Hindlimb muscle (tissue), 1 donor: ENCODE measurements at regions not wholly inside any gene's neighbourhood (a gene's known extent, or its start where the extent isn't known, plus 50 kb on each side); places are given as distances from the start of the nearest gene placed in this dataset.

ENCODE experiments used
- DNase-seq: peaks from one replicate; pipeline ENCODE4 v3.0.0-alpha.2; 2013

DNA sequence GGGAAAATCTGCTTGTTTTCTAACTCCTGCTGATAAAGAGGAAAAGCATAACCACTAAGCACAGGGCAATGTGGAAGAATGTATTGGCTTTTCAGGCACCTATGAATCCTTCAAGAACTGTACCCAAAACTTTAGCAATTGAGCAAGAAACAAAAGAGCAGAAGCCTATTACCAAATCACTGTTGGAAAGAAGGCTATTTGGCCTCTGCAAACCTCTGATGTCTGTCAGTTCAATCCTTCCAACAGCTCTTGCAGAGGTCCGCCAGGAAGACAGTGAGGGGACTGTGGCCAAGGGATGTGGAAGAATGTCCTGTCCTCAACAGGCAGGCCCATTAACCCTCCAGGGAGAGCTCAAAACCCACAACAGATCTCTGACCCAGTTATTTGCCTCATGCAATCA, 328.6 kb downstream of the ENC1 start:
- no peak for DNase-seq

DNA sequence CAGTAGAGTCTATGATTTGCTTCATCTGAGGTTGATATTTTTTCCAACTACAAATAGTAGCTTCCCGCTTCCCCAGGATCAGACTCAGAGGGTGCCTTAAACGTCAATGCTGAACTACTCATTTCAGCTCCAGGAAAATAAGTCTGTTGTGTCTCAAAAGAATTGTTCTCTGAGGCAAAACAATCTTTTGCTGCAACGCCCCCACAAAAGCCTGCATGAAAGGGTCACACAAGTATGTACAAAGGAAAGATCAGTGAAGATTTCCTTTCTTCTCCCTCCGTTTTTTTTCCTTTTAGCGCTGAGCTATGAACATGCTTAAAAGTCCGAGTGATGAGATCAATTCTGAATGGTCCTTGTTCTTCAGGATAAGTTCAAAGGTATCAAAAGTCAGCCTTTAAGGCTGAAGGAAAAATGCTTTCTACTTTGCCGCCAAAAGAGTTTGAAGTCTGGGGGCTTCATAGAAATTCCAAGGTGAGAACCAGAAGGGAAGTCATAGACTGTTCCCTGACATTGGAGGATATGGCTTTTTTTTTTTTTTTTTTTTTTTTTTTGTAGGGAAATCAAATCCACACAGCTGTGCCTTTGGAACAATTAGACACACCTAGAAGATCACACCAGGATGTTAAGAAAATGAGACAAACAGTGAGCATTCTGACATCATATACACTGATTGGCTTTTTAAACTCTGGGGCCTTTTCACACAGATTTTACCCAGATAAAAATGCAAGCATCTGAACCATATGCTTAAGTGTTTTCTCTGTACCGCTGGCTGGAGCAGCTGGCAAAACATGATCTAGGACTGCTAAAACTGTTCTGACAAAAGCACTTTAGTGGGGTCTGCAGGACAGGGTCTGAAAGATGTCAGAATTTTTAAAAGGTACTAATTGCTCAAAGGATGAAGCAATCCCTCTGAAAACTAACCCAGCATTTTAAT, 329.3 kb downstream of the ENC1 start:
- peak; percentile 18 for DNase-seq

DNA sequence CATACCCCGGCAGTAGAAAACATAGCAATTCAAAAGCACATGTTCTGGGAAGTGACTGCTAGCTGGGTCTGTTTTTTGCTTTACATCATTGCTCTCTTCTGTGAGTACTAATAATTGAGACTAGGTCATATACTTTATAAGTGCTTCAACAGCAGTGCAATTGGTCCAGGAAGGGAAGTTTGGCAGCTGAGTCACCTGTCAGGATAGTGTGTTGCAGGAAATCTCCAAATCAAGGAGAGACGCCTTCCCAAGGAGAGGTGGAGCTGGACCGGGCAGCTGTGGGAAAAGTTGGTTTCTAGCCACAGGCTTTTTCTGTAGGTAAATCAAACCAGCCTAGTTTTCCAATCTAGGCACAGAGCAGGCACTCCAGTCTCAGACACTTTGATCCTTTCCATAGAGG, 330.1 kb downstream of the ENC1 start:
- DNase-seq, result peak; percentile 61

DNA sequence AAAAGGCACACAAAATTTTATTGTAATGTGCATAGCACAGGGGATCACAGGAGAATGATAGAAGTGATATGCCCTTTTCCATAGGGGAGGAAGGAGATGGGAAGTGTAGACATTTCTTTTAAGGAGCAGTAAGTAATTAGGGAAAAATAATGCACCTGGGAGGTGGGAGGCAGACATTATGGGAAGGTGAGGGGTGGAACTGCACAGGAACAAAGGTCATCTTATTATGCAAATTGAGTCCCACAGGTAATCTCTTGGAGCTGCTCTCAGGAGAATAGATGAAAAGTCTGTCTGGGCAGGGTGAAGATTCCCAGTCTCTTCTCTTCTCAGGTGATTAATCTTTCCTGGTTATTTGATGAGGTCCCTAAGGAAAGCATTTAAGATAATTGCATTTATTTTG, 331.5 kb downstream of the ENC1 start:
- no peak for DNase-seq

DNA sequence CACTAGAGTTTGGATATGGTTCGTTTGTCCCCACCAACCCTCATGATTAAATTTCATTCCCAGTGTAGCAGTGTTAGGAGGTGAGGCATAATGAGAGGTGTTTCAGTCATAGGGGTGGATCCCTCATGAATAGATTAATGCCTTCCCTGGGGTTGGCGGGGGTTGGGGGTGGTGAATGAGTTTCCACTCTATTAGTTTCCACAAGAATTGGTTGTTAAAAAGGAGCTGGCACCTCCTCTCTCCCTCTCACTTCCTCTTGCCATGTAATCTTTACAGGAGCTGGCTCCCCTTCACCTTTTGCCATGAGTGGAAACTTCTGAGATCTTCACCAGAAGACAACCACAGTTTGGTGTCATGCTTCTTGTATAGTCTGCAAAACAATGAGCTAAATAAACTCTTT, 333.7 kb downstream of the ENC1 start:
- DNase-seq, result no peak

DNA sequence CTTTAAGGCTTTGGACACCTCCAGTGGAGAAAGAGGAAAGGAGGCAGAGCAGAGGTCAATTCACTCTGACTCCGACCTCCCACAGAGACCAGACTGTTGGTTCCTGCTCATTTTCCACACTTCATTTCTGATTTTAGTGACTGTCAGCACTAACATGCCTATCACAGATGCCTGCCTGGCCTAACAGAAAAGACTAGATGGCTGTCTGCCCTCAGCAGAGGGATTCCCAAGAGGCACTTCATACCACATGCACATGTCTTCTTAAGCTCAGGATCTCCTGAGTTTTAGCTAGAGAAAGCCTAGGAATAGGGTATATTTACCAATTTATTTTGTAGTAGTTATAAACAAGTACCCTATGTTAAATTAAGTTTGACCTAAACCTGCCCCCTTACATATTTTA, 336.0 kb downstream of the ENC1 start:
- no peak for DNase-seq

DNA sequence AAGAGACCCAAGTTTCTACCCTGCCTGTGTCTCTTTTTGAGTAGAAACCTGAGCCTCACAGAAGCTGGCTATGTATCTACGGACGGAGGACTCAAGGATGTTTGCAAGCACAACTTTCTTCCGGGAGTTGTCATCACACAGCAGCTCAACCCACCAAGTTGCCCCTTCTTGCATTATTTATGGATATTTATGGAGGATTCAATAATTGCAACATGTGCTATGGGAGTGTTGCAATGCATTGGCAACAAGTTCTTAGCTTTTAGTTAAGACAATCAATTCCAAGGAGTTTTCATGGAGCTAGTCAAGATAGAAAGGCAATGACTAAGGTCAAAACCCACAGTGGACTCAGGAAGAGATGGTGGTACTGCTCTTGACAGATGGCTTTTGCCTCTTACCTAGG, 336.9 kb downstream of the ENC1 start:
- no peak for DNase-seq

DNA sequence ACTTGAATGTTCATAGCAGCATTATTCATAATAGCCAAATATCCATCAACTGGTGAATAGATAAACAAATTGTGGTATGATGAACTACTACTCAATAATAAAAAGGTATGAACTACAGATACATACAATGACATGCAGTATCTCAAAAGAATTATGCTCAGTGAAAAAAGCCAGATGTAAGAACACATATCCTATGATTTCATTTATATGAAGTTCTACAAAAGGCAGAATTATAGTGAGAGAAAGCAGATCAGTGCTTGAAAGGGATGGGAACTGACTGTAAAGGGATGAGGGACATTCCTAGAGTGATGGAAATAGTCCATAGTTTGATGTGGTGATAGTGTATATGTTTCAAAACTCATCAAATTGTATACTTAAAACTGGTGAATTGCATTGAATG, 339.0 kb downstream of the ENC1 start:
- no peak for DNase-seq

DNA sequence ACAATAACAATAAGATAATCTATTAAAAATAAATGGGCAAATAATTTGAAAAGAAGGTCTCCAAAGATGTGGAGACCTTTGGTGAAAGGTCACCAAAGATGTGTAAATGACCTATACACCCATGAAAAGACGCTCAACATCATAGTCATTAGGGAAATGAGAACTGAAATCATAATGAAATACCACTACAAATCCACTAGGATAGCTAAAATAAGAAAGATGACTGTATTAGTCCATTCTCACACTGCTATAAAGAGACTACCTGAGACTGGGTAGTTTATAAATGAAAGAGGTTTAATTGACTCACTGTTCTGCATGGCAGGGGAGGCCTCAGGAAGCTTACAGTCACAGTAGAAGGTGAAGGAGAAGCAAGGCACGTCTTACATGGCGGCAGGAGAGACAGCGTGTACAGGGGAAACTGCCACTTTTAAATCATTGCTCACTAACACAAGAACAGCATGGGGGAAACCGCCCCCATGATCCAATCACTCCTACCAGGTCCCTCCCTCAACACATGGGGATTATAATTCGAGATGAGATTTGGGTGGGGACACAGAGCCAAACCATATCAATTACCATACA, 339.6 kb downstream of the ENC1 start:
- no peak for DNase-seq

DNA sequence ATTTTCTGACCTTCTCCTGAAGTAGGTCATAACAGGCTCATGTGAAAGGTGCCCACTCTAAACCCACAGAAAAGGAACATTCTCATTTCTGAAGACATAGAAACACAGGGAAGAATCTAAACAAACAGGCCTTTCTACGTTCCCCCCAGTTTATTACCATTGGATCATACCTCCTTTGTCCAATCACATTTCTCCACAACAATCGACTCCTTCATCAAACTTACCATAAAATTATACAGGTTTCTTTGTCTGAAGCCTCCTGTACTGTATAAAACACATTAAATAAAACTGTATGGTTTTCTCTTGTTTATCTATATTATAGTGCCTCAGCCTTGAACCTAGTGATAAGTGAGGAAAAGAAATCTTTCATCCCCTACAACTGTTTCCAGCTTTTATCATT, 340.7 kb downstream of the ENC1 start:
- DNase-seq, result no peak

DNA sequence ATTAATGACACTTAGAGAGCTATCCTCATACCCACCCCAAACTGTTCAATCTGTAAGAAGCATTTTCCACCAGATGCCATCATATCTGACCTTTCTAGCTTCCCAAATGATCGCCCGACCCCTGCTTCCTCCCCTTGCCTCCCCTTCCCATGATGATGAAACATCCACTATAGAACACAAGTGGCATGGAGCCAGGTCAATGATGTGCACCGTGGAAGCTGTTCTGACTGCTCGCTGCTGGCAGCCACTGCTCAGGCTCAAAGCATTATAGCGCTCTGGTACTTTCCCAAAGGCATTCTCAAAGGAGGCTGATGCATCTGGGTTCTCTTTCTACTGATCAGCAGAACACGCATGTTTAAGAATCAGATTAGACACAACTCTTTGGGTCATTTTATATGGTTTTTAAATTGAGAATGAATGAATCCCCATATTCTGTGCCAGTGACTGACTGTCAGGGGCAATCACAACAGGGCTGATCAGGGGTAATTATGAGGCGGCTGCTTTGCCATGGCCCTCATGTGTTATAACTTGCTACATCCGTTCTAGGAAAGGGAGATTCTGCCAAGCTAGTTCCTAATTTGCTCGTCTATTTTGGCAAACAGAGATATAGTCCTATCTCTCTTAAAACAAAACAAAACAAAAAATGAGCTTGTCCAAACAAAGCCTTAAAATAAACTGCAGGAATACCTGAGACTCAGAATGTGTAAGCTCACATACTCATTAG, 343.7 kb downstream of the ENC1 start:
- peak; percentile 60 for DNase-seq

DNA sequence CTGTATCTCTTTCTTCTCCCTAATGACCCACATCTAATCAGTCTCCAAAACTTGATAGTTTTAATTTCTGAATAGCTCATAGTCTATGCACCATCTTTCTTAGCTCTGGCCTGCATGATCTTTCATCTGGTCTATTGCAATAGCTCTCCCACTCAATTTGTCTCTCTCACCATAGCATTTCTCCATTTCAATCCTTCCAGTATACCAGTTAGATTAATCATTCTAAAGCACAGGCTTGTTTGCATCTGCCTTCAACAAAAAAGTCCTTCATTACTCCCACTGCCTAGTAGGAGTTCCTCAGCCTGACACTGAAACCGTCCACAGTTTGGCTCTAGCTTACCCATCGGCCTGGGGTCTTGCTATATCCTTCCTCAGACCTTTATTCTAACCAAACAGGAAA, 344.9 kb downstream of the ENC1 start:
- DNase-seq, result no peak

DNA sequence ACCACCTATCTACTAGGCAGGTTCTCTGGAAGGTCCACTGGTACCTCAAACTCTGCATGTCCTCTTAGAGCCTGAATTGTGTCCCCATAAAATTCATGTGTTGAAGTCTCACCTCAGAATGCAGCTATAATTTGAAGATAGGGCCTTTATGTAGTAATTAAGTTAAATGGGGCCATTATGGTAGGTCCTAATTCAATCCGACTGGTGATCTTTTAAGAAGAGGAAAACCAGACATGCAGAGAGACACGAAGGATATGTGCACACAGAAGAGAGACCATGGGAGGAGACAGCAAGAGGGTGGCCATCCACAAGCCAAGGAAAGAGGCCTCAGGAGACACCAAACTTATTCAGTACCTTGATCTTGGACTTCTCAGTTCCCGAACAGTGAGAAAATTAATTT, 345.4 kb downstream of the ENC1 start:
- no peak for DNase-seq

DNA sequence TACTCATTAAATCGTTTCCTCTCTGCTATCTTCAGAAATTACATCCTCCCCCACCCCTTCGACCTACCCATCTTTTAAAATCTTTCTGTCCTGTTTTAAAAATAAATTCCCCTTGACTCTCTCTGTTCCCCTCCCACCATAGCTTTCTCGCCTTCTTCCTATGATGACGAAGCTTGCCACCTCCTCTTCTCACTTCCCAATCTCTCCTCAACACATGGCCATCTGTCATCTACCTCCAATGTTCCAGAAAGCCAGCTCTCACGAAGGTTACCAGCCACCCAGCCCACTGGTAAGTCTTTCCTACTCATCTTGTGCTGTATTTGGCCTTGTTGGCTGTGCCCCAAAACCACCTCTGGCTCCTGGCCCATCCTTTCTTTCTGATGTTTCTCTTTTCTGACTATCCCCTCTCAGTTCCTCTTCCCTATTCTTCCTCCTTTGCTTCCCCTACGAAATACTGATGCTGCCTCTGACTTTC, 346.3 kb downstream of the ENC1 start:
- DNase-seq, result no peak

DNA sequence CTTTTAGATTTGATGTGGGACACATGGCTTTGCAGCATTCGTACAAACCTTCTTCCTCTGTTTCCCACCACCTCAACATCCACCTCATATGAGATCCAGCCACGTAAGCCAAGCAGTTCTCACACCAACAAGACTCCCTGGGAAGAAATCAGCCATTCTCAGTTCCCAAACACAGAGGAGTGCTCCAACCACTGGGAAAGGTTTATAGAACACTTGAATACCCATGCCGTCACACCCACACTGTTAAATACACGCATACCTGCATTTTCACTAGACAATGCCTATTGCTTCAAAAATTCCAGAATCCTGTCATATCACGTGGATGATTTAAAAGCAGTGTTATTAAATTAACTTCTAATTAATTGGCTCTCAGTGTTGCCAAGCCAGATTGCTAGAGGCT, 347.3 kb downstream of the ENC1 start:
- DNase-seq, result no peak

DNA sequence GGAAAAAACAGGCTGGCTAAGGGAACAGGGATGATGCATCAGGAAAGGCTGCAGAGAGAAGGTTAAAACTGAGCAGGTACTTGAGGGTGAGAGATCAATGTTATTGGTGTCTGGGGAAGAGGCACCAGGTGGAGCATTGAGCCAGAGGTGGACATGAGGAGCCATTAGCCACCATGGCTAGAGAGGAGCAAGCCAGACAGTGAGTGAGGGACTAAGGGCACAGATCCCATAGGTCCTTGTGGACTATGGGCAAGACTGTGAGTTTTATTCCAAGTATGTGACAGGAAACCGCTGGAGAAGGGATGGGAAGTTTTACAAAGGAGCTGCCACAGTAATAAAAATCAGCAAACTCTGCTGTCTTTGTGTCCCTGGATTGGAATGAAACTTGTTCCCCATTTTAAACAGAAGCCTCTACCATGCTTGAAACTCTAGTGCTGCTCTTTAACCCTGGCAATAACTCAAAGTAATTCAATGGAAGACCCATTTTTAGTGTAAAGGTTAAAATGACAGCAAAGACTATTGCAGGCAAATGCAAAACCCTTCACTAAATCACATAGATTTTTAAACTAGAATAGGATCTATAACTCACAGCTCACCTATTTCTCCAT, 349.8 kb downstream of the ENC1 start:
- no peak for DNase-seq

DNA sequence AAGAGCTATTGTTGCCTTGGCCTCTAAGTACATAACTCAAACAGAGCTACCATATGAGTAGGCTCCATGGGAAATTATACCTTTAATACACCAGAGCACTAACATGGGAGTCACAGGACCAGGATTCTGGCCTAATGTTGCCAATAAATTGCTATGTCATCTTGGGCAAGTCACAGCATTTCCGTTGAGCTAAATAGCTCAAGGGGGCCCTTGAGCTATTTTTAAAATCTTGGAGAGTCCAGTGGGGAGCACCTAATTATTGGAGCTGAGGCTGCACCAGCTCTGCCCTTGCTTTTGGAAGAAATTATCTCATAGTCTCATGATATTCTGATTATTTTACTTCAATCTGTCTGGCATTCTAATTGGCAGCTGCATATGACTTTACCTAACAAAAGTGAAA, 350.8 kb downstream of the ENC1 start:
- no peak for DNase-seq

DNA sequence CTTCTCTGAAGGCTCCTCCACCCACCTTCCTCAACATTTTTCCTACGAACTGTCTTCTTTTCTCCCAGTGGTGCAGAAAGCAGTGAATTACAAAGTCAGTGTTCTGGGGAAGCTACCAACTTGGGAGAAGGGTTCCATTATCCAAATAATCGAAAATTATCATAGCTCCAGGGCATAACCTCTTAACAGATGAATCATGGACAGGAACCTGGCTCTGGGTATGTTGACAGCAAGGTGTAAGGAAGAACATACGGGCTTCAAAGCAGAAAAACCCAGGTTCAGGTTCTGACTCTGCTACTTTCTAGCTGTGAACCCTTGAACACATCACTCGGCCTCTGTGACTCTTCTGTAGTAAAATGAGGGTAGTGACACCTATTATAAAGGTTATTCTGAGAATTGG, 351.3 kb downstream of the ENC1 start:
- no peak for DNase-seq

DNA sequence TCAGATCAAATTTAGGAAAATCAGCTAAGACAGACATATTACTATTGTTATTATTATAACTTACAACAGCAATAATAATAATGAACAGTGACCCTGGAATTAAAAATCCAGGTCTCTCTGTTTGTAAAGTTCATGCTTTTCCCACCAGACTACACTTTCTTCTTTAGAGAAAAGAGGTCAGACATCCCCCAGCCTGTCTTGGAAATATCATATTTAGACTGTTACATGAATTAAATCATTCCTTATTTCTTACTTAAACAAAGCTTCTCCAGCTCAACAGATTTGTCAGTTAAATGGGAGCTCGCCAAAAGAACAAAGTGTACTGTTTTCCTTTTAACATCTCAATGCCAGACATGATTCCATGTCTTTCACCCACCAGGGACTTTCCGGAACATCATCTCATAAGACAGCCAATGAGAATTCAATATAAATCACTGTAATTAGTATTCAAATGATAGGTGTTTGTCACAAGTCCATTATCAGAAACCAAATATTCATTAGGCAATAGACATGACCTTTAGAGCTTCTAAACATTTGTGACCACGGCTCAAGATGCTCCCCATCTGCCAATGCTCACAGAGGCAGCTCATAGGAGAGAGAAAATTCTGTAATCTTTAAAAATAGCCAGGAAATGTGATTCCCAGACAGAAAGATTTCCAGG, 351.9 kb downstream of the ENC1 start:
- no peak for DNase-seq

DNA sequence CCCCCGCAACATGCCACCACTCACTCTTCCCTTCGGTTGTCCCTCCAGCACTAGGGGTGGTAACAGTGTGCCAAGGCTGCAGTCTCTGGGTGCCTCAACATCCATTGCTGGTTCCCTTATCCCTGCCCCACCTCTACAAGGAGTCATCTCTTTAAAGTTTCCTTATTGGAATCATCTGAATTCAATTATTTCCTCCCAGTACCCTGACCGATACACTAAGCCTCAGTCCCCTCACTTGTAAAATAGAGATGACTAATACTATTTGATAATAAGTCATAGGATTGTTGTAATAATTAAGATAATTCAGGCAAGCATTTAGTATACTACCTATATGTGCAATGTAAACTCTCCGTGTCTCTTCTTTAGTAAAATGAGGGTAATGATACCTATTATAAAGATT, 352.5 kb downstream of the ENC1 start:
- no peak for DNase-seq

DNA sequence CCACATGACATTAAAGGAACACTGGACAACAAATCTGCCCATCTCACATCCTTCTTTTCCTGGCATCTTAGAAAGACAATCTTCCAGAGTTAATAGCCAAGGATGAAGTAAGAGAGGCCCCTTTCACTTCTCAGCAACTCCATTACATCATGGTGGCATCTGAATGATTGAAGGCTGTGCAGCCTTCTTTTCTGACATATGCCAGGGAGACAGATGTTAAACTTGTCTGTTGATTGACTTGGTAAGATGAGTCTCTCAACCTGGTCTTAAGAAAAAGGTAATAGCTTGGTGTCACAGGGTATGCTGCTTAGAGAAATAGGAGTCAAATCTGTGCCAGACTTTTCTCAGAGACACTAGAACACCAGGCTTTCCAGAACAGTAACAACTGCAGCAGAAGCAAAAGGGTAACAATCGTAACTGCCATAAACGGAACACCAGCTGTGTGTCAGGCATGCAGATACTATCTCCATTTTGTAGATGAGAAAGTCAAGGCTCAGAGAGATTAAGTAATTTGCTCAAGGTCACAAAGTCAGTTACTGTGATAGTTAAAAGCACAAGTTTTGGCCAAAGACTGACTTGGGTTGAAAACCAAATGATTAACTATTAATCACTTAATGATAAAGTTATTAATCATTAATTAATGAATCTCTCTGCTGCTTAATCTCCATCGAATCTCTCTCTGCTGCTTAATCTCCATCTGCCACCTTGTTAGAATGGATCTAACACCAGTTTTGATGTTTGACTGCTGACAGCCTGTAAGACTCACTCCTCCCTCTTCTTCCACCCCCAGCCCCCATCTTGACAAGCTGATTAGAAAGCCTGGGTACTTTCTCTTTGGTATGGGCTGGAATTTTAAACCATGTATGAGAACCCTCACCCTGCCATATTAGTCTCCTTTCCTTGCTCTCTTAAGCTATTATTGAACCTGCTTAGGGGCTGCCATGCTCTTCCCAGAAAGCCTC, 353.5 kb downstream of the ENC1 start:
- no peak for DNase-seq
